HUDEP-2 (cell line): ENCODE measurements at regions not wholly inside any gene's neighbourhood (a gene's known extent, or its start where the extent isn't known, plus 50 kb on each side); places are given as distances from the start of the nearest gene placed in this dataset.
"Not testable (repeated sequence)": the region's sequence is repeated elsewhere in the genome, so short reads cannot be mapped to it uniquely, and the experiment has no call there.

Experiments used
- DNase-seq, 76 experiments: peaks; one replicate each; lab custom pipeline; 2025; ENCODE audit not compliant: unreplicated experiment in 76 of 76; lab: John Stamatoyannopoulos, UW

GRCh38 chr10:7108141-7108540, 302.7 kb downstream of the SFMBT2 start:
- DNase-seq = no peak

GRCh38 chr10:7107285-7107684, 303.5 kb downstream of the SFMBT2 start:
- DNase-seq = peak in 1 of 76 experiments; percentile 2

DNA sequence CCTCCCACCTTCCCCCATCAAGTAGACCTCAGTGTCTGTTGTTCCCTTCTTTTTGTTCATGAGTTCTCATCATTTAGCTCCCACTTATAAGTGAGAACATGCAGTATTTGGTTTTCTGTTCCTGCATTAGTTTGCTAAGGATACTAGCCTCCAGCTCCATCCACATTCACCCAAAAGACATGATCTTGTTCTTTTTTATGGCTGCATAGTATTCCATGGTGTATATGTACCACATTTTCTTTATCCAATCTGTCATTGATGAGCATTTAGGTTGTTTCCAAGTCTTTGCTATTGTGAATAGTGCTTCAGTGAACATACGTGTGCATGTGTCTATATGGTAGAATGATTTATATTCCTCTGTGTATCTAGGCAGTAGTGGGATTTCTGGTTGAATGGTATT, 306.5 kb downstream of the SFMBT2 start:
- not testable (repeated sequence) for DNase-seq

DNA sequence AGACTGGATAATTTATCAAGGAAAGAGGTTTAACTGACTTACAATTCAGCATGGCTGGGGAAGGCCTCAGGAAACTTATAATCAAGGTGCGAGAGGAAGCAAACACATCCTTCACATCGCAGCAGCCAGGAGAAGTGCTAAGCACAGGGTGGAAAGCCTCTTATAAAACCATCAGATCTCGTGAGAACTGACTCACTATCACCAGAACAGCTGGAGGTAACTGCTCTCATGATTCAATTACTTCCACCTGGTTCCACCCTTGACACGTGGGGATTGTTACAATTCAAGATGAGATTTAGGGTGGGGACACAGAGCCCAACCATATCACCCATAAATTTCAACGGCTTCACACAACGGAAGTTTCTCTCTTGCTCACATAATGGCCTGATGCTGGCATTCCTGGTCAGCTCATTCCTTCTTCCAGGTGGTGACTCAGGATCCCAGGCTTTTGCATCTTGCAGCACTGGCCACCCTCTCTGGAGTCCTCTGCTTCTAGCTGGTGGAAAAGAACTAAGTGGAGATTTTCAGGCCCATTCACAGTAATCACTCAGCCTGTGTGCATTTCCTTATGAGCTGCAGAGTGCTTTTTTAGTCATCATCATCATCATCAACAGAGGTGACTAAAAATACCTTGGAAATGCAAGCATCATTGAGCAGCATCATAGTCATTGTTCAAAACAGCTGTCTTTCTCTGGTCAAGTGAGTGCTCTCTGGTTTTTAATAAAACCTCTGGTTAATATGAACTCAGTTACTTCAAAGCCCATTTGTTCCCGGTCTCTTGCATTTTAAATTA, 308.1 kb downstream of the SFMBT2 start:
- DNase-seq = no peak

DNA sequence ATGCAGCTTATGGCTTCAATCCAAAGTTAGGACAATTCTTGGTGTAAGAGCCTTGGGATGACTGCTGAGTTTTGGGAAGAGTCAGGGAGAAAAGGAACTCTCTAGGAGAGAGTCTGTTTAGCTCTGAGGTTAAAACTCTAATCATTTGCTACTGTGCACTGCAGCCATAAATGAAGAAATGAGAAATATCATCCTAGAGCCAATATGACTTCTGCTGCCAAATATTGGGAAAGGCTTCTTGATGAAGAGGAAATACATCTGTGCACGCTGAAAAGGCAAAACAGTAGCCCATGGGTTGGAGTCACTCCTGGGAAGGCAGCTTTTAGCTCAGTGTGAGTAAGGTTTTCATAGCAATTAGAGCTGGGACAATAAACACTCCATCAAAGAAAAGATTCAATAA, 308.8 kb downstream of the SFMBT2 start:
- no peak for DNase-seq

DNA sequence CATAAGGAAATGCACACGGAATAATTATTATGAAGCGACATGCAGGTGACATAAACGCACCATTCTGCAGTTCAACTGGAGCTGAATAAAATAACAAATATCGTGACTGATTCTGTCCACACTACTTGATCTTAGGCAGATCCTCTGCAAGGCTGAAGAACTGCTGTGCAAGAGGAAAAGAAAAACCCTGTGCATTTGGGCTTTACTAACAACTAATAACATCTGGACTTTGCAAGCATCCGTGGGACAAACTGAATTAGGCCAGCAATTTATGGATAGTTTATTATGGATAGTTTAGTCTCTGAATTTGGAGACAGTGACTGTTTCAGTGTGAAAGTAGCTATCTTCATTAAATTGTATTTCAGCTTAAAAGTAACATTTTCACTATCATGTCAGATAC, 309.4 kb downstream of the SFMBT2 start:
- DNase-seq = no peak

DNA sequence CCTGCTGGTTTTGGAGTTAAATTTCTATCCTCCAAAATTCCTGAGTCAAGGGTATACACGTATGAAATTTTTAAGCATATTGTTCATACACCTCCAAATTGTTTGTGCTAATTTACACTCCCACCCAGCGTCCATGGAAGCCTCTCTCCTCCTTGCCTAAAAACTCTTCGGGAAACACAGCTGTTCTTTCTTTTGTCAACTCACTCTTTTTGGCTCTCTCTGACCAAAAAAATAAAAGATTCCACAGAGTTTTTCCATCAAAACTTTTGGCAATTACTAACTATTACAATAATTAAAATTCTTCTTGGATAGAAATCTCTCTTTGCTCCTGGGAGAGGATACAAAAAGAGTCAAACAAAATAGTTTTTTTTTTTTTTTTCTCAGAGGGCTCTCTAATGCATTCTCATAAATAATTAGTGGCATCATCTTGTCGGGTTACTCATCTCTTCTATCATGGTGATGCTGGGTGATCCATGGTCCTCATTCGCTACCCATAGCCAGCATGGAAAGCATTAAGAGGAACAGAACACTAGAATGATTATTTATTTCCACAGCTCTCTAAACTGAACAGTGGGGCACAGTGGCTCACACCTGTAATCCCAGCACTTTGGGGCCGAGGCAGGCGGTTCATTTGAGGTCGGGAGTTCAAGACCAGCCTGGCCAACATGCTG, 310.7 kb downstream of the SFMBT2 start:
- DNase-seq = no peak

- no peak for DNase-seq
These were observed 312.6 kb downstream of the SFMBT2 start for GRCh38 chr10:7098160-7098762.

GRCh38 chr10:7094781-7095180, 316.1 kb downstream of the SFMBT2 start:
- DNase-seq = no peak

GRCh38 chr10:7093368-7093767, 317.5 kb downstream of the SFMBT2 start:
- DNase-seq = no peak

- no peak for DNase-seq
These were observed 318.2 kb downstream of the SFMBT2 start for GRCh38 chr10:7092603-7093002.

- DNase-seq = no peak
These were observed 320.3 kb downstream of the SFMBT2 start for GRCh38 chr10:7090529-7090928.

GRCh38 chr10:7085913-7086589, 324.8 kb downstream of the SFMBT2 start:
- DNase-seq = no peak

DNA sequence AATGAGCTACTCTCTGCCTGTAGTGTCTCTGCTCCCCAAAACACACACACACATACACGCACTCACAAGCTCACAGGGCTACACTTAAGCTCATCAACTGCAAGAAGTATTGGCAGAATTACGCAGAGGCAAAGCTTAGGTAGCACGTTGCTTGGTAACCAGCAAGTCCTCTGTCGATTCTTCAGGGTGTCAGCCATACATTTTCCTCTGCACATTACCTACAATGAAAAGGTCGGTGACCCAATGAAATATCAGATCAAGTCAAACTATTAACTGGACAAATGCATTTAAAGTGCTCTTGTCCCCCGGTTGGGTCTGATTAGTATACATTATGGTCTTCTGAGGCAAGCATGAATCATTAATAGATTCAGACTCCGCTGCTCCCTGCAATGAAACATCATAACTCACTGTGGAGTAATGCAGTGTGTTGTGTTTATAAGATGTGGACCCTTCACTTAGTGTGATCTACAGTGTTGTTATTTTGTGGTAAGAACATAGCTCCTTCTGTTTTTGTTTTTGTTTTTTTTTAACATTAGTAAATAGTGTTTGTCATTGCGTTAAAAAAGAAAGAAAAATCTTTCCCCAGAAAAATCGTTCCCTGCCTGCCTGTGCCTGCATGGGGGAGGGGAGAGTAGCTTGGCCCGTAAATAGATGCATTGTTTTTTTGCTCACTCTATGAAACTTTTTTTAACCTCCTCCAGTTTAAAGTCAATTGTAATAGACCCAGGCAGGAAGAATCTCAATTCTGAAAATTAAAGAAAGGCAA, 325.5 kb downstream of the SFMBT2 start:
- no peak for DNase-seq

GRCh38 chr10:7084280-7085005, 326.4 kb downstream of the SFMBT2 start:
- DNase-seq = no peak

GRCh38 chr10:7082967-7083366, 327.9 kb downstream of the SFMBT2 start:
- DNase-seq = no peak

DNA sequence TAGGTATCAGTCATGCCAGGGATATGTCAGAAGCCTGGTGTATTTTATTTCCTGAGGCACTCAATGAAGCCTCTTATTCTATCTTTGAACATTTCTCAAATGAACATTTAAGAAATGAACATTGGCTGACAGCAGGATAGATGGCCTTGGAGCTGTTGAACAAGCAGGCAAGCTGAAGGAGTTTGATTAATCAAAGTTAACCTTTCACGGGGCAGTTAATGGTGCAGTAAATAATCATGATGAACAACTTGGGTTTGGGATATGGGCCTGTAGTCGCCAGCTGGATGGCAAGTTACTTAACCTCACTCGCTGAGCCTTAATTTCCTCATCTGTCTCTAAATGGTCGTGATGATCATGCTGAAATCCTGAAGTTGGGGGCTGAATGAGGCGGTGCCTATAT, 333.0 kb downstream of the SFMBT2 start:
- DNase-seq = no peak

DNA sequence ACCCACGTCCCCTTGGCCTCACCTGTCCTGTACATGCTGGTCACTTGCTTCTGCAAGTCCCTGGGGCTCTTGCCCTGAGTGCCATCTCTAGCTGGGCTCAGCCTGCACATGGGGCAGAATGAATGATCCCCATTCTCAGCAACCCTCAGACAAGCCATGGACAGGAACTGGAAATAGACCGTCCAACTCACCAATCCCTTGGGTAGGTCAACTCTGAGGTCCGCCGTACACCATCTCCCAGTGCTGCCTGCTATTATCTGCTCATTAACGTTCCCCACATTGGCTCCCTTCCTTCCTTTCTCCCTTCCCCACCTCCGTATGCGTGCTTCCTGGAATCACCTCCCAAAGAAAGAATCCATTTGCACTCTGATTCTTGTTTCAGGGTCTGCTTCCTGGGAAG, 335.0 kb downstream of the SFMBT2 start:
- DNase-seq = no peak

DNA sequence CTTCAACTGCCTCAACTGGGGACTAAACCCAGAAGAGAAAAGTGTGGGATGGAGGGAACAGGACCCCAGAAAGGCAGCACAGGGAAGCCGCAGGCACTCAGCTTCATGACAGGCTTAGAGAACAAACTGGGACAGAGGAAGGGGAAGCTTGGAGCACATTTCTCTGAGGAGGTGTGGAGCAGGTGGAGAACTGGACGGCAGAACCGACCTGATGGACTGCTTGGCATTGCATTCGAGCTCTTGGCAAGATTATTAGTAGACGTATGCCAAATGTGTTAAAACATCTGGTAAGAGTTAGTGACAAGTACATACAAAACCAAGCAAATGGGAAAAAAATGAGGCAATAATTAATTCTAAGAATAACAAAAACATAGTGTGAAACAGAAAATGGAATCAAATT, 335.7 kb downstream of the SFMBT2 start:
- no peak for DNase-seq

- DNase-seq = no peak
These were observed 339.4 kb downstream of the SFMBT2 start for GRCh38 chr10:7071421-7071820.
